ENCODE measurements at regions not wholly inside any gene's neighbourhood (a gene's known extent, or its start where the extent isn't known, plus 50 kb on each side); places are given as distances from the start of the nearest gene placed in this dataset.

DNA sequence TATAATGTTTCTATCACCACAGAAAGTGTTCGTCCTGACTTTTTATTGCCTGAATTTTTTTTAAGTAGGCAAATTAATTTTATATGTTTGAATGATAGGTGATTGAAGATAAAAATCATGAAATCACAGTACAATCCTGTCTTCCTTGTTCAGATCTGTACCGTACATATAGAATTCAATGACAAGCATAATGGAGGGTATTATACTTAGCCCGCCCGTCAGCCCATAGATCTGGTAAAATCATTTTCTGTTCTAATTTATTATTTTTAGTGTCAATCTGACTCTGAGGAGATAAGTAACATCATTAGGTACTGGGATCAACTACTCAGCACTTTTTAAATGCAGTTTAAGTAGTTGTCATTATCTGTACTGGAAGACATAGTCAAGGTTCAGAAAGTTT lies 269.9 kb downstream of the NR2F2 start:
- H3K4me3 ChIP-seq (ENCODE audit: low read length in 2 of 2): no peak overlapping the region
- H3K36me3 ChIP-seq (ENCODE audit: control insufficient read depth in 2 of 2, insufficient read depth in 2 of 2, low read length in 2 of 2): no peaks in the 10 kb centered on the region
- no peaks in the 10 kb centered on the region for H3K9me3 ChIP-seq (ENCODE audit: control insufficient read depth in 2 of 2, low read length in 2 of 2)
- no peak overlapping the region for H3K9ac ChIP-seq (ENCODE audit: low read length in 2 of 2)
- peaks cover 0 to 2% of the 10 kb centered on the region in 2 donors for H3K27me3 ChIP-seq (ENCODE audit: control insufficient read depth in 1 of 2, insufficient read depth in 2 of 2, low read length in 2 of 2)
- H3K4me1 ChIP-seq (ENCODE audit: control insufficient read depth, insufficient read depth, low read length): no peaks in the 10 kb centered on the region
- H3K27ac ChIP-seq (ENCODE audit: low read length): no peak overlapping the region

DNA sequence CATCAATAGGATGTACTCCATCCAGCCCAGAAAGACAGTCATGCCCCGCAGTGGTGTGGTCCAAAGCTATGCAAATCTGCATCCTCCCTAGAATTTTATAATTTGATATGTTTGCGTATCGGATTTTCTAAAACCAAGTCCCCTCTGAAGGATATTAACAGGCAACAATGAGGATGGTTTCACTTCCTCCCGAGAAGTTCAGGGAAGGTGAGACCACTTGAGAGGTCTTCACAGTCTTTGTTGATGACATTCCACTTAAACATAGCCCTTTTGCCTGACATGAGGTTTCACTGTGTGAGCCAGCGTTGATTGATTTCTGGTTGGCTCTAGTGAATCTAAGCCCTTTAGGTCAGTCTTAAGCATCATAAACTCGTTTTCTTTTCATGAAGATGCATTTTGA lies 276.1 kb downstream of the NR2F2 start:
- Histone ChIP-seq H3K9ac (ENCODE audit: low read length in 2 of 2) (no peak overlapping the region), H3K4me1 (ENCODE audit: control insufficient read depth, insufficient read depth, low read length) (no peaks in the 10 kb centered on the region), H3K27ac (ENCODE audit: low read length) (no peak overlapping the region), H3K4me3 (ENCODE audit: low read length in 2 of 2) (no peak overlapping the region), H3K27me3 (ENCODE audit: control insufficient read depth in 1 of 2, insufficient read depth in 2 of 2, low read length in 2 of 2) (peaks cover 0 to 2% of the 10 kb centered on the region in 2 donors), H3K36me3 (ENCODE audit: control insufficient read depth in 2 of 2, insufficient read depth in 2 of 2, low read length in 2 of 2) (no peaks in the 10 kb centered on the region), H3K9me3 (ENCODE audit: control insufficient read depth in 2 of 2, low read length in 2 of 2) (no peaks in the 10 kb centered on the region)

DNA sequence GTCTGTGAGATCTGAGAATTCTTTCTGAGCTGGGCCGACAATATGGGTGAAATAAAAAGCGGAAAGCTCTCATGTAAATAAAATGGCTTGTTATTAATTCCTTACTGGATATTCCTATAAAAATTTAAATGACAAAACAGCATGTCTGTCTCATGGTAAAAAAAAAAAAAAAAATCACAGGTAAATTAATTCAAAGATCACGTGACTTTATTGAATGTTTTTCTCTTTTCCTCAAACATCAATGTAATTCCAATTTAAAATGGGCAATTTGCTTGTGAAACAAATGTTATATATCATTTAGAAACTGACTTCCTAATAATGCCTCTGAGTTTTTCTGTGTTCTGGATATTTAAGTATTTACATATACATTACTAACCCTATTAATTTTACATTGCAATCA lies 280.3 kb downstream of the NR2F2 start:
- no peak overlapping the region for H3K9ac ChIP-seq (ENCODE audit: low read length in 2 of 2)
- H3K27me3 ChIP-seq (ENCODE audit: control insufficient read depth in 1 of 2, insufficient read depth in 2 of 2, low read length in 2 of 2): no peaks in the 10 kb centered on the region
- no peaks in the 10 kb centered on the region for H3K36me3 ChIP-seq (ENCODE audit: control insufficient read depth in 2 of 2, insufficient read depth in 2 of 2, low read length in 2 of 2)
- H3K4me1 ChIP-seq (ENCODE audit: control insufficient read depth, insufficient read depth, low read length): no peaks in the 10 kb centered on the region
- H3K9me3 ChIP-seq (ENCODE audit: control insufficient read depth in 2 of 2, low read length in 2 of 2): no peaks in the 10 kb centered on the region
- no peak overlapping the region for H3K4me3 ChIP-seq (ENCODE audit: low read length in 2 of 2)
- H3K27ac ChIP-seq (ENCODE audit: low read length): no peak overlapping the region

DNA sequence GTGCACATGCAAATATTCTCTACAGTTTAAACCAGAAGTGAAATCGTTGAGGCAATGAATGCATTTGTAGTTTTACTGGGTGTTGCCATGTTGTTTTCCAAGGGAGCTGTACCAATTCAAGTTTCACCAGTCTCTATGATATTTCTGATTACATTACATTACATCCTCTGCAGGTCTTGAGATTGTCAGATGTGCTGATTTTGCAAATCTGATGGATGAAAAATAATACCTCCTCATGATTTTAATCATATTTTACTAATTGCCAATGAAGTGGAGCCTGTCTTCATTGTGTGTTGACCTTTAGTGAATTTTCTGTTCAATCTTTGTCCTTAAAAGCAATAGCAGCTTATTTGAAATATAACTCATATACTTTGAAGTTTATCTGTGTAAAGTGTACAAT lies 282.4 kb downstream of the NR2F2 start:
- no peak overlapping the region for H3K27ac ChIP-seq (ENCODE audit: low read length)
- H3K9ac ChIP-seq (ENCODE audit: low read length in 2 of 2): no peak overlapping the region
- no peaks in the 10 kb centered on the region for H3K9me3 ChIP-seq (ENCODE audit: control insufficient read depth in 2 of 2, low read length in 2 of 2)
- no peaks in the 10 kb centered on the region for H3K27me3 ChIP-seq (ENCODE audit: control insufficient read depth in 1 of 2, insufficient read depth in 2 of 2, low read length in 2 of 2)
- no peak overlapping the region for H3K4me3 ChIP-seq (ENCODE audit: low read length in 2 of 2)
- no peaks in the 10 kb centered on the region for H3K36me3 ChIP-seq (ENCODE audit: control insufficient read depth in 2 of 2, insufficient read depth in 2 of 2, low read length in 2 of 2)
- no peaks in the 10 kb centered on the region for H3K4me1 ChIP-seq (ENCODE audit: control insufficient read depth, insufficient read depth, low read length)

DNA sequence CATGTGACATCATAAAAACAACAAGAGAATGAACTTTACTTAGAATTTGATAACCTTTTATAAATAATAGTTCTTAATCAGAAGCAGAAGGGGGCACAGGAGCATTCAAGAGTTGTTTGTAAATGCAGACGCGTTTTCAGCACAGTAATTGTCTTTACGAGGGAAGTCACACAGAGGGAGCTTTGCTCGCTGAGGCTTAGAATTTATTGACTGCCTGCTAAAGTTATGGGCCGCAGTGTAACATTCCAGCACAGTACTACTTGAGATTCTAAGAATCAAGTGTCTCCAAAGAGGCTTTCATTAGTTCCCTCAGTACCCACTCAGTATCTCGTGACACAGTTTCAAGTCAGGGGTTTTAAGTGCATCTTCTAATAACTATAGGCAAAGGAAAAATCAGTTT lies 288.7 kb downstream of the NR2F2 start:
- Histone ChIP-seq H3K9me3 (ENCODE audit: control insufficient read depth in 2 of 2, low read length in 2 of 2) (no peaks in the 10 kb centered on the region), H3K4me3 (ENCODE audit: low read length in 2 of 2) (no peak overlapping the region), H3K36me3 (ENCODE audit: control insufficient read depth in 2 of 2, insufficient read depth in 2 of 2, low read length in 2 of 2) (no peaks in the 10 kb centered on the region), H3K27ac (ENCODE audit: low read length) (no peak overlapping the region), H3K4me1 (ENCODE audit: control insufficient read depth, insufficient read depth, low read length) (no peaks in the 10 kb centered on the region), H3K27me3 (ENCODE audit: control insufficient read depth in 1 of 2, insufficient read depth in 2 of 2, low read length in 2 of 2) (no peaks in the 10 kb centered on the region), H3K9ac (ENCODE audit: low read length in 2 of 2) (no peak overlapping the region)

DNA sequence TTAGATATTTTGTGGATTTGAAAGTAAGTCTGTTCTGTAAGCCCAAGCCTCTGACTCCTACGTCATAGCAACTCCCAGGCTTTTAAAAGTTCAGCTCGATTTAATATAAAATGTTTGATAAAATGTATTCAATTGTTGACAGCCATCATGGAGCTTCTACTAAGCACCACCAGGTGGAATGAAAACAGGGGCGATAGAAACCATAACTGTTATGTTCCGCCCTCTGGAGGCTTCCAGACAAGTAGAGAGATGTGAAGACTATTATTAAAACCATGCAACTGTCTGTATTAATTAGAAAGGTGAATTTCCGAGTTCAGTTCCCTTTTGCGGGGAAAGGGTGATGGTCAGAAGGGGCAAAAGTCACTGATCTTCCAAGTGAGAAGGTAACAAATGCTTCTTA lies 292.2 kb downstream of the NR2F2 start:
- no peak overlapping the region for H3K9ac ChIP-seq (ENCODE audit: low read length in 2 of 2)
- H3K4me1 ChIP-seq (ENCODE audit: control insufficient read depth, insufficient read depth, low read length): peaks cover 10% of the 10 kb centered on the region
- no peaks in the 10 kb centered on the region for H3K36me3 ChIP-seq (ENCODE audit: control insufficient read depth in 2 of 2, insufficient read depth in 2 of 2, low read length in 2 of 2)
- no peaks in the 10 kb centered on the region for H3K9me3 ChIP-seq (ENCODE audit: control insufficient read depth in 2 of 2, low read length in 2 of 2)
- H3K27ac ChIP-seq (ENCODE audit: low read length): no peak overlapping the region
- H3K27me3 ChIP-seq (ENCODE audit: control insufficient read depth in 1 of 2, insufficient read depth in 2 of 2, low read length in 2 of 2): no peaks in the 10 kb centered on the region
- no peak overlapping the region for H3K4me3 ChIP-seq (ENCODE audit: low read length in 2 of 2)

DNA sequence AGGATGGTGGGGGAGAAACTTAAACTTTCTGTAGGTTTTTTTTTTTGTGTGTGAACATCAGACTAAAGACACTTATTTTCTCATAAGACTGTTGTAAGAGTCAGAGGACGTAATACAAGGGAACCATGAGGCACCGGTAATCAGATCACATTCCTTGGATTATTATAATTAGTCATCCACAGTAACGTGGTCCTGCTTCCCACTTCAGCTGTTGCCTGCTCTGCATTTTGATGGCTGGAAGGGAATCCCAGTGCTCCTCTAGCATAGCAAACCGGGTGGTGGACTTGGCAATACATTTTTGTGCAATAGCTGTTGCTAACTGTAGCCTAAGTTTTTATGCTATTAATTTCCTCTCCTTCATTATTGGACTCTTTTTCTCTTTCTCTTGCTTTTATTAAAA lies 294.8 kb downstream of the NR2F2 start:
- H3K36me3 ChIP-seq (ENCODE audit: control insufficient read depth in 2 of 2, insufficient read depth in 2 of 2, low read length in 2 of 2): no peaks in the 10 kb centered on the region
- H3K4me1 ChIP-seq (ENCODE audit: control insufficient read depth, insufficient read depth, low read length): peaks cover 15% of the 10 kb centered on the region

DNA sequence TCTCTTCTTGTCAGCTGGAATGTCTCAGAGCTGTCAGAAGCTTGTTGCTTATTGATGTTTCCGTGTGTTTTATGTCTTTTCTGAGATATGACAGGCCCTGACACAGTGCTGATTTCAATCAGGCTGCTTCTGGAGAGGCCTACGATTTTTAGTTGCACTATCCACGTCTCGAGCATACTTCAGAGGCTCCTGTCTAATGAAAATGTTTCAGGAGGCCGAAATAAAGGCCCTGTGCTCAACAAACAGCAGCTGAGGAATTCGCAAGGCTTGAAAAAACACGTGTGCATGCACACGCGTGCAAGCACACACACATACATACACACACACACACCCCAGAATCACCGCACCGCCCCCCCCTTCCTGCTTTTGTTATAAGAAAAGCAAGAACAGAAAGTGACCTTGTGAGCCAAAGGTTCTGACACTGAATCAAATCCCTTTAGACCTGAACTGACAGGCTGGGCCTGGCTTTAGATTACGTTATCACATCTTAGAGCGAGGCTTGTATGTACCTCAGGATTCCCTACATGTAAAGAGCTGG lies 296.6 kb downstream of the NR2F2 start:
- Histone ChIP-seq H3K4me3 (ENCODE audit: low read length in 2 of 2) (peak overlapping the region in 1 of 2 donors; percentile 52), H3K9ac (ENCODE audit: low read length in 2 of 2) (peak overlapping the region; percentile 58 to 69), H3K27ac (ENCODE audit: low read length) (peak overlapping the region; percentile 72), H3K27me3 (ENCODE audit: control insufficient read depth in 1 of 2, insufficient read depth in 2 of 2, low read length in 2 of 2) (no peaks in the 10 kb centered on the region), H3K9me3 (ENCODE audit: control insufficient read depth in 2 of 2, low read length in 2 of 2) (no peaks in the 10 kb centered on the region), H3K4me1 (ENCODE audit: control insufficient read depth, insufficient read depth, low read length) (peaks cover 15% of the 10 kb centered on the region), H3K36me3 (ENCODE audit: control insufficient read depth in 2 of 2, insufficient read depth in 2 of 2, low read length in 2 of 2) (no peaks in the 10 kb centered on the region)

More for the DNA sequence above, 294.8 kb downstream of the NR2F2 start:
- H3K27ac ChIP-seq (ENCODE audit: low read length): no peak overlapping the region
- H3K4me3 ChIP-seq (ENCODE audit: low read length in 2 of 2): no peak overlapping the region
- H3K9ac ChIP-seq (ENCODE audit: low read length in 2 of 2): no peak overlapping the region
- no peaks in the 10 kb centered on the region for H3K9me3 ChIP-seq (ENCODE audit: control insufficient read depth in 2 of 2, low read length in 2 of 2)
- no peaks in the 10 kb centered on the region for H3K27me3 ChIP-seq (ENCODE audit: control insufficient read depth in 1 of 2, insufficient read depth in 2 of 2, low read length in 2 of 2)

DNA sequence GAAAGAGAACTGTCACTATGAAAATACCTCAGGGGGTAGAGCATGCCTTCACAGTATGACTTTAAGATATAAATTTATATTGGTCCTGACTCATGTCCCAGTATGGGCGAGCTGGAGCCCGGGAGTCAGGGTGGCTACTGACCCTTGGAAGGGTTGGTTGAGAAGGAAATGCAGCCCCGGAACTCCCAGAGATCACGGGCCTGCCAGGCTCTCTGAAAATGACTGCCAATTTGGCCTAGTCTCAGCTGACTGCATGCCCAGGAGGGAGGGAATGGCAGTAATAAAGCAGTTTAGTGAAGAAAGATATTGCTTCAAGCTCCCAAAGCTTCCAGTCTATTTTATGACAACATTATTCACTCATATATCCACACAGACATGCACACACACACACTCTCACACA lies 299.0 kb downstream of the NR2F2 start:
- no peaks in the 10 kb centered on the region for H3K36me3 ChIP-seq (ENCODE audit: control insufficient read depth in 2 of 2, insufficient read depth in 2 of 2, low read length in 2 of 2)
- H3K27me3 ChIP-seq (ENCODE audit: control insufficient read depth in 1 of 2, insufficient read depth in 2 of 2, low read length in 2 of 2): no peaks in the 10 kb centered on the region
- no peak overlapping the region for H3K9ac ChIP-seq (ENCODE audit: low read length in 2 of 2)
- no peaks in the 10 kb centered on the region for H3K9me3 ChIP-seq (ENCODE audit: control insufficient read depth in 2 of 2, low read length in 2 of 2)
- no peak overlapping the region for H3K4me3 ChIP-seq (ENCODE audit: low read length in 2 of 2)
- peaks cover 15% of the 10 kb centered on the region for H3K4me1 ChIP-seq (ENCODE audit: control insufficient read depth, insufficient read depth, low read length)
- no peak overlapping the region for H3K27ac ChIP-seq (ENCODE audit: low read length)

DNA sequence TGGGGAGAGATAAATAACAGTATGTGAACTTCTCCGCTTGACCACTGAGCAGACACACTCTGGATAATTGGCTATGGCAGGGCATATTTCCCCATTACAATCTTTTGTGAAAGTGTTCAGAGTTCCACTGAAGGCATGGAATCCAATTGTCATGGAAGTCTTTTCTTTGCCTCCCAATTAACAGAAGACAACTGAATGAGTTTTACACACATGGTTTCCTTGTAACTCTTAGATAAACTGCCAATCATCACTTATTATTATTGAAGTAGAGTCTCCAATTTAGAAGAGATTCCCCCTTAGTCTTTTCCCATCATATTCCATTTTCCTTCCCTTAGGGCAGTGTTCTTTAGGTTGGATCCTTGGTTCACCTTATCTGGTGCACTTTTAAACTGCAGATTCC lies 308.3 kb downstream of the NR2F2 start:
- H3K4me1 ChIP-seq (ENCODE audit: control insufficient read depth, insufficient read depth, low read length): no peaks in the 10 kb centered on the region
- H3K9ac ChIP-seq (ENCODE audit: low read length in 2 of 2): no peak overlapping the region
- H3K4me3 ChIP-seq (ENCODE audit: low read length in 2 of 2): no peak overlapping the region
- H3K9me3 ChIP-seq (ENCODE audit: control insufficient read depth in 2 of 2, low read length in 2 of 2): no peaks in the 10 kb centered on the region
- H3K27me3 ChIP-seq (ENCODE audit: control insufficient read depth in 1 of 2, insufficient read depth in 2 of 2, low read length in 2 of 2): no peaks in the 10 kb centered on the region
- H3K27ac ChIP-seq (ENCODE audit: low read length): no peak overlapping the region
- H3K36me3 ChIP-seq (ENCODE audit: control insufficient read depth in 2 of 2, insufficient read depth in 2 of 2, low read length in 2 of 2): no peaks in the 10 kb centered on the region

DNA sequence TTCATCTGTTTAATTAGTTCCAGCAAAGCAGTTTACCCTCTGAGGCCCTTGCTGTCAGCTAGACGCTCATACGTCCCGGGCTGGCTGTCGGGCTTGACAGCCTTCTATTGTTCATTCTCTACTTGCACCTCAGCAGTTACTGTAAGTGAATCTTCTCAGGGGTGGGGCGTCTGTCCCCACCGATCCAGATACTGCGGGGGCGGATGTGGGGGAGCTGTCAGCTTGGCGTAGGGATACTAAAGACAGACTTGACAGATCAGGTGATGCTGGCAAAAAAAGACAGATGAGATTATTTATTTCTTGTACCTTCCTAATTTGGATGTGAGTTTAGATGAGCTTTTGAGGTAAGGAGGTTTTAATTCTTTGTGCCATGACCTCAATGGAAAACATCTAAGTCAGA lies 315.3 kb downstream of the NR2F2 start:
- H3K4me1 ChIP-seq (ENCODE audit: control insufficient read depth, insufficient read depth, low read length): no peaks in the 10 kb centered on the region
- no peak overlapping the region for H3K4me3 ChIP-seq (ENCODE audit: low read length in 2 of 2)
- no peaks in the 10 kb centered on the region for H3K36me3 ChIP-seq (ENCODE audit: control insufficient read depth in 2 of 2, insufficient read depth in 2 of 2, low read length in 2 of 2)
- H3K27me3 ChIP-seq (ENCODE audit: control insufficient read depth in 1 of 2, insufficient read depth in 2 of 2, low read length in 2 of 2): no peaks in the 10 kb centered on the region
- no peak overlapping the region for H3K27ac ChIP-seq (ENCODE audit: low read length)
- no peaks in the 10 kb centered on the region for H3K9me3 ChIP-seq (ENCODE audit: control insufficient read depth in 2 of 2, low read length in 2 of 2)
- no peak overlapping the region for H3K9ac ChIP-seq (ENCODE audit: low read length in 2 of 2)
